Natural killer cell treated with Interleukin-12 subunit alpha and Interleukin-12 subunit beta and Interleukin-15 and Interleukin-18, amount 100 ng/mL, for 72 hours (primary cell): ENCODE measurements at regions not wholly inside any gene's neighbourhood (a gene's known extent, or its start where the extent isn't known, plus 50 kb on each side); places are given as distances from the start of the nearest gene placed in this dataset.

Experiments used
- ATAC-seq, 2 donors: fragments of 150-1000 bp; cut with Tn5 transposase in 1 of 2; sonication (Bioruptor Pico), chemical (Tn5 transposase) in 1 of 2; 2 replicates each; pipeline ENCODE4 v1.10.0; 2021
- DNase-seq: peaks from one replicate; pipeline ENCODE4 v3.0.0; 2022; ENCODE audit warnings: low spot score
- H3K27ac Mint-ChIP-seq, 2 donors: 1 replicate in 1 of 2; 2 replicates in 1 of 2; pipeline ENCODE4 v1.8.0; 2022; ENCODE audit warnings: mixed read lengths in 2 of 2, mild to moderate bottlenecking in 1 of 2, moderate library complexity in 1 of 2
- H3K27me3 Mint-ChIP-seq, 2 donors: 1 replicate in 1 of 2; 2 replicates in 1 of 2; pipeline ENCODE4 v1.8.0; 2022; ENCODE audit warnings: mixed read lengths in 2 of 2
- H3K36me3 Mint-ChIP-seq: one replicate; pipeline ENCODE4 v1.8.0; 2022; ENCODE audit warnings: mixed read lengths
- H3K4me1 Mint-ChIP-seq, 2 donors: 1 replicate in 1 of 2; 2 replicates in 1 of 2; pipeline ENCODE4 v1.8.0; 2022; ENCODE audit warnings: low read depth in 2 of 2, mixed read lengths in 2 of 2, mild to moderate bottlenecking in 1 of 2
- H3K4me3 Mint-ChIP-seq: one replicate; pipeline ENCODE4 v1.8.0; 2022; ENCODE audit warnings: mixed read lengths
- H3K9me3 Mint-ChIP-seq: 2 replicates; pipeline ENCODE4 v1.8.0; 2022; ENCODE audit warnings: mixed read lengths

GRCh38 chr6:140907235-140907634 lies 1225.5 kb upstream of the GJE1 start:
- Mint-ChIP-seq H3K4me3 (no peak overlapping the region), H3K27me3 (no peaks in the 10 kb centered on the region), H3K27ac (no peak overlapping the region), H3K36me3 (no peaks in the 10 kb centered on the region), H3K9me3 (no peaks in the 10 kb centered on the region), H3K4me1 (no peaks in the 10 kb centered on the region)
- ATAC-seq: peak in 1 of 2 donors; percentile 48
- no peak for DNase-seq

GRCh38 chr6:140905724-140906123 lies 1227.0 kb upstream of the GJE1 start:
- no peaks in the 10 kb centered on the region for H3K27me3 Mint-ChIP-seq
- H3K4me1 Mint-ChIP-seq: no peaks in the 10 kb centered on the region
- H3K27ac Mint-ChIP-seq: no peak overlapping the region
- H3K36me3 Mint-ChIP-seq: no peaks in the 10 kb centered on the region
- peaks cover 5% of the 10 kb centered on the region for H3K9me3 Mint-ChIP-seq
- no peak overlapping the region for H3K4me3 Mint-ChIP-seq
- DNase-seq (no peak), ATAC-seq (no peak)

GRCh38 chr6:140905050-140905449 lies 1227.7 kb upstream of the GJE1 start:
- Mint-ChIP-seq H3K4me3 (no peak overlapping the region), H3K27ac (no peak overlapping the region), H3K27me3 (no peaks in the 10 kb centered on the region), H3K36me3 (no peaks in the 10 kb centered on the region), H3K9me3 (peaks cover 5% of the 10 kb centered on the region), H3K4me1 (no peaks in the 10 kb centered on the region)
- no peak for DNase-seq
- ATAC-seq: no peak

- Mint-ChIP-seq H3K36me3 (no peaks in the 10 kb centered on the region), H3K27me3 (no peaks in the 10 kb centered on the region), H3K27ac (no peak overlapping the region), H3K9me3 (peaks cover 13% of the 10 kb centered on the region), H3K4me3 (no peak overlapping the region), H3K4me1 (no peaks in the 10 kb centered on the region)
- no peak for ATAC-seq
- no peak for DNase-seq
Observed at GRCh38 chr6:140897804-140898573, 1234.7 kb upstream of the GJE1 start.

GRCh38 chr6:140897349-140897748 lies 1235.4 kb upstream of the GJE1 start:
- no peaks in the 10 kb centered on the region for H3K4me1 Mint-ChIP-seq
- H3K27ac Mint-ChIP-seq: no peak overlapping the region
- no peaks in the 10 kb centered on the region for H3K27me3 Mint-ChIP-seq
- no peaks in the 10 kb centered on the region for H3K36me3 Mint-ChIP-seq
- H3K9me3 Mint-ChIP-seq: peaks cover 13% of the 10 kb centered on the region
- H3K4me3 Mint-ChIP-seq: no peak overlapping the region
- no peak for ATAC-seq
- DNase-seq: no peak

GRCh38 chr6:140893432-140893831 lies 1239.3 kb upstream of the GJE1 start:
- ATAC-seq (no peak), DNase-seq (no peak)
- H3K27ac Mint-ChIP-seq: no peak overlapping the region
- no peaks in the 10 kb centered on the region for H3K27me3 Mint-ChIP-seq
- H3K4me1 Mint-ChIP-seq: no peaks in the 10 kb centered on the region
- H3K36me3 Mint-ChIP-seq: no peaks in the 10 kb centered on the region
- peaks cover 4% of the 10 kb centered on the region for H3K9me3 Mint-ChIP-seq
- no peak overlapping the region for H3K4me3 Mint-ChIP-seq

- ATAC-seq (no peak), DNase-seq (no peak)
- no peaks in the 10 kb centered on the region for H3K4me1 Mint-ChIP-seq
- H3K36me3 Mint-ChIP-seq: no peaks in the 10 kb centered on the region
- H3K9me3 Mint-ChIP-seq: peaks cover 2% of the 10 kb centered on the region
- no peaks in the 10 kb centered on the region for H3K27me3 Mint-ChIP-seq
- no peak overlapping the region for H3K27ac Mint-ChIP-seq
- H3K4me3 Mint-ChIP-seq: no peak overlapping the region
Observed at GRCh38 chr6:140879946-140880345, 1252.8 kb upstream of the GJE1 start.

GRCh38 chr6:140874066-140874465 lies 1258.7 kb upstream of the GJE1 start:
- Mint-ChIP-seq H3K4me1 (peaks cover 0 to 2% of the 10 kb centered on the region in 2 donors), H3K27me3 (no peaks in the 10 kb centered on the region), H3K27ac (no peak overlapping the region), H3K4me3 (no peak overlapping the region), H3K9me3 (peaks cover 4% of the 10 kb centered on the region), H3K36me3 (no peaks in the 10 kb centered on the region)
- no peak for DNase-seq
- ATAC-seq: no peak

GRCh38 chr6:140872885-140873284 lies 1259.8 kb upstream of the GJE1 start:
- no peak for ATAC-seq
- H3K27ac Mint-ChIP-seq: no peak overlapping the region
- H3K27me3 Mint-ChIP-seq: no peaks in the 10 kb centered on the region
- no peak overlapping the region for H3K4me3 Mint-ChIP-seq
- H3K9me3 Mint-ChIP-seq: peaks cover 11% of the 10 kb centered on the region
- peaks cover 0 to 2% of the 10 kb centered on the region in 2 donors for H3K4me1 Mint-ChIP-seq
- DNase-seq: no peak
- peaks cover 9% of the 10 kb centered on the region for H3K36me3 Mint-ChIP-seq

- Mint-ChIP-seq H3K36me3 (peaks cover 9% of the 10 kb centered on the region), H3K27me3 (no peaks in the 10 kb centered on the region), H3K9me3 (peaks cover 11% of the 10 kb centered on the region), H3K4me3 (no peak overlapping the region), H3K4me1 (peaks cover 0 to 2% of the 10 kb centered on the region in 2 donors), H3K27ac (no peak overlapping the region)
- DNase-seq (no peak), ATAC-seq (no peak)
Observed at GRCh38 chr6:140871911-140872310, 1260.8 kb upstream of the GJE1 start.

GRCh38 chr6:140867336-140867735 lies 1265.4 kb upstream of the GJE1 start:
- Mint-ChIP-seq H3K9me3 (peaks cover 11% of the 10 kb centered on the region), H3K27ac (no peak overlapping the region), H3K27me3 (no peaks in the 10 kb centered on the region), H3K4me1 (no peaks in the 10 kb centered on the region), H3K4me3 (no peak overlapping the region), H3K36me3 (peaks cover 9% of the 10 kb centered on the region)
- DNase-seq (no peak), ATAC-seq (no peak)

- ATAC-seq (no peak), DNase-seq (no peak)
- Mint-ChIP-seq H3K9me3 (no peaks in the 10 kb centered on the region), H3K27ac (no peak overlapping the region), H3K27me3 (no peaks in the 10 kb centered on the region), H3K36me3 (no peaks in the 10 kb centered on the region), H3K4me3 (no peak overlapping the region), H3K4me1 (no peaks in the 10 kb centered on the region)
Observed at GRCh38 chr6:140858381-140858971, 1274.2 kb upstream of the GJE1 start.

- Mint-ChIP-seq H3K4me1 (no peaks in the 10 kb centered on the region), H3K27ac (no peak overlapping the region), H3K9me3 (no peaks in the 10 kb centered on the region), H3K4me3 (no peak overlapping the region), H3K27me3 (no peaks in the 10 kb centered on the region), H3K36me3 (no peaks in the 10 kb centered on the region)
- ATAC-seq: no peak
- no peak for DNase-seq
Observed at GRCh38 chr6:140857739-140858380, 1274.9 kb upstream of the GJE1 start.

GRCh38 chr6:140855520-140855919 lies 1277.2 kb upstream of the GJE1 start:
- Mint-ChIP-seq H3K27ac (no peak overlapping the region), H3K4me3 (no peak overlapping the region), H3K9me3 (no peaks in the 10 kb centered on the region), H3K4me1 (no peaks in the 10 kb centered on the region), H3K27me3 (no peaks in the 10 kb centered on the region), H3K36me3 (no peaks in the 10 kb centered on the region)
- ATAC-seq (no peak), DNase-seq (no peak)
